CD14-positive monocyte (primary cell): ENCODE measurements at regions not wholly inside any gene's neighbourhood (a gene's known extent, or its start where the extent isn't known, plus 50 kb on each side); places are given as distances from the start of the nearest gene placed in this dataset.

Experiments used
- DNase-seq, 3 donors: peaks; one replicate each; pipeline ENCODE4 v3.0.0-alpha.2; 2011 to 2022
- H2AFZ ChIP-seq: 2 replicates; pipeline ENCODE4 v1.6.0; 2012; ENCODE audit warnings: mild to moderate bottlenecking, low read depth, low read length, inconsistent platforms; ENCODE audit not compliant: insufficient read depth, poor library complexity, severe bottlenecking
- H3K27ac ChIP-seq, 2 donors: 1 replicate in 1 of 2; 2 replicates in 1 of 2; pipeline ENCODE4 v1.5.1; 2012 to 2013; ENCODE audit warnings: low read length in 2 of 2, control low read depth in 1 of 2, inconsistent platforms in 1 of 2, low read depth in 1 of 2, mild to moderate bottlenecking in 1 of 2
- H3K27me3 ChIP-seq, 2 donors: one replicate each; pipeline versions ENCODE4 v1.6.0 to v1.6.1; 2011 to 2013; ENCODE audit warnings: low read length in 2 of 2; ENCODE audit not compliant: control insufficient read depth in 2 of 2, insufficient read depth in 2 of 2
- H3K36me3 ChIP-seq, 2 donors: replicated peaks in 1 of 2; 1 replicate in 1 of 2; 2 replicates in 1 of 2; pipeline versions ENCODE4 v1.5.1 to v1.6.1; 2012 to 2013; ENCODE audit warnings: low read length in 2 of 2, control low read depth in 1 of 2, inconsistent platforms in 1 of 2, mild to moderate bottlenecking in 1 of 2; ENCODE audit not compliant: insufficient read depth in 2 of 2, control insufficient read depth in 1 of 2
- H3K4me1 ChIP-seq, 2 donors: 1 replicate in 1 of 2; 2 replicates in 1 of 2; pipeline versions ENCODE4 v1.5.1 to v1.6.1; 2012 to 2013; ENCODE audit warnings: low read length in 2 of 2, control low read depth in 1 of 2, inconsistent platforms in 1 of 2, mild to moderate bottlenecking in 1 of 2, moderate library complexity in 1 of 2; ENCODE audit not compliant: insufficient read depth in 2 of 2, control insufficient read depth in 1 of 2
- H3K4me2 ChIP-seq: replicated peaks from 2 replicates; pipeline ENCODE3; 2012; ENCODE audit warnings: low read length, moderate library complexity, mild to moderate bottlenecking; ENCODE audit not compliant: poor library complexity, severe bottlenecking; ENCODE audit errors: extremely low read depth
- H3K4me3 ChIP-seq, 3 experiments: fragments of 200-600 bp in 1 of 3; sonication (generic) in 1 of 3; replicated peaks in 1 of 3; 1 replicate in 2 of 3; 2 replicates in 1 of 3; pipeline ENCODE4 v1.5.1; 2011 to 2013; ENCODE audit warnings: low read length in 3 of 3, mild to moderate bottlenecking in 3 of 3, control low read depth in 2 of 3, low read depth in 2 of 3, inconsistent platforms in 1 of 3, moderate library complexity in 1 of 3
- H3K79me2 ChIP-seq: 2 replicates; pipeline ENCODE4 v1.6.0; 2012; ENCODE audit warnings: mild to moderate bottlenecking, control low read depth, inconsistent platforms, low read length, moderate library complexity; ENCODE audit not compliant: insufficient read depth
- H3K9ac ChIP-seq: 2 replicates; pipeline ENCODE4 v1.6.0; 2017; ENCODE audit warnings: low read length, mild to moderate bottlenecking; ENCODE audit not compliant: insufficient read depth, poor library complexity, severe bottlenecking
- H3K9me3 ChIP-seq, 2 donors: replicated peaks in 1 of 2; 1 replicate in 1 of 2; 2 replicates in 1 of 2; pipeline versions ENCODE4 v1.5.1 to v1.6.1; 2012 to 2013; ENCODE audit warnings: low read length in 2 of 2, control low read depth in 1 of 2; ENCODE audit not compliant: control insufficient read depth in 1 of 2, insufficient read depth in 1 of 2
- H4K20me1 ChIP-seq: 2 replicates; pipeline ENCODE4 v1.6.0; 2012; ENCODE audit warnings: mild to moderate bottlenecking, low read length, control low read depth, moderate library complexity; ENCODE audit not compliant: insufficient read depth
- H3K27ac Mint-ChIP-seq, 7 donors: one replicate each; pipeline ENCODE4 v1.8.0; 2020; ENCODE audit warnings: mild to moderate bottlenecking in 7 of 7, mixed read lengths in 7 of 7, moderate library complexity in 6 of 7, inconsistent platforms in 2 of 7
- H3K27me3 Mint-ChIP-seq, 3 donors: one replicate each; pipeline ENCODE4 v1.8.0; 2021 to 2022; ENCODE audit warnings: low read depth in 3 of 3, mild to moderate bottlenecking in 3 of 3, mixed read lengths in 3 of 3, moderate library complexity in 3 of 3, inconsistent platforms in 1 of 3
- H3K36me3 Mint-ChIP-seq, 2 donors: one replicate each; pipeline ENCODE4 v1.8.0; 2020; ENCODE audit warnings: mixed read lengths in 2 of 2, inconsistent platforms in 1 of 2, mild to moderate bottlenecking in 1 of 2
- H3K4me1 Mint-ChIP-seq: one replicate; pipeline ENCODE4 v1.8.0; 2020; ENCODE audit warnings: mild to moderate bottlenecking, mixed read lengths
- H3K4me3 Mint-ChIP-seq, 2 donors: one replicate each; pipeline ENCODE4 v1.8.0; 2020; ENCODE audit warnings: mild to moderate bottlenecking in 2 of 2, mixed read lengths in 2 of 2, moderate library complexity in 1 of 2
- H3K9me3 Mint-ChIP-seq, 7 donors: one replicate each; pipeline ENCODE4 v1.8.0; 2020 to 2022; ENCODE audit warnings: mixed read lengths in 7 of 7, mild to moderate bottlenecking in 6 of 7, moderate library complexity in 6 of 7, inconsistent platforms in 2 of 7
- WGBS: methylation state at CpG from one replicate; pipeline ENCODE4 v1.1.5; 2013; ENCODE audit warnings: missing lambda C conversion rate; ENCODE audit not compliant: insufficient coverage; 5-methylcytosine and 5-hydroxymethylcytosine counted together
- intact Hi-C, 2 donors: fragments of 100-400 bp; cut with micrococcal nuclease; formaldehyde crosslinking; loops; one replicate each; pipeline versions ENCODE4 v1.15.0 to v1.15.1; 2023
- TF ChIP-seq, protein P1 (sequence below): fragments of 200-600 bp; IDR thresholded peaks from one replicate; pipeline ENCODE4 v1.8.0; 2022; ENCODE audit warnings: antibody characterized with exemption, mild to moderate bottlenecking

DNA sequence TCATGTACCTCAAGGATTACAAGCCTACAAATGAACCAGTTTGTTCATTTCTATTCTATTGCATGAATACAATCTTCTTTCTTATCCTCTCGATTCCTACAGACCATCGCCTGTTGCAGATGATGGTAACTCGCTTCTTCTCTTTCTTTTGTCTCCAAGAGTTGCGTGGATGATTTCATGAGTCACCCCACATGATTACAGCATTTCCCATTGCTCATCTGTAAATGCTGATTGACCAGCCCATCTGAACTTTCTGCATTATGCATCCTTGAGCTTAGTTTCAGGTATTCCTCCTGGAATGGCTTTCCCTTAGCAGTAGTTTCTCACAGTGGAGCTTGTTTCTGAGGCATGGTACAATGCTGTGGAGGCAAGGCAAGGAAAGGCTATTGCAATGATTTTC, 109.6 kb upstream of the TOPAZ1 start:
- no peak overlapping the region for H3K4me2 ChIP-seq
- H3K9ac ChIP-seq: no peak overlapping the region
- no peaks in the 10 kb centered on the region for H3K36me3 ChIP-seq
- H3K27ac ChIP-seq: no peak overlapping the region
- H3K4me3 ChIP-seq: no peak overlapping the region
- no peaks in the 10 kb centered on the region for H4K20me1 ChIP-seq
- Mint-ChIP-seq H3K36me3 (no peaks in the 10 kb centered on the region), H3K4me1 (no peaks in the 10 kb centered on the region), H3K27ac (no peak overlapping the region), H3K4me3 (no peak overlapping the region), H3K27me3 (peaks cover 0 to 5% (median 4%) of the 10 kb centered on the region in 3 donors), H3K9me3 (peaks cover 0 to 2% (median 0%) of the 10 kb centered on the region in 7 donors)
- H2AFZ ChIP-seq: no peak overlapping the region
- no peaks in the 10 kb centered on the region for H3K27me3 ChIP-seq
- no peaks in the 10 kb centered on the region for H3K79me2 ChIP-seq
- H3K4me1 ChIP-seq: no peaks in the 10 kb centered on the region
- TF ChIP-seq, protein P1, sequence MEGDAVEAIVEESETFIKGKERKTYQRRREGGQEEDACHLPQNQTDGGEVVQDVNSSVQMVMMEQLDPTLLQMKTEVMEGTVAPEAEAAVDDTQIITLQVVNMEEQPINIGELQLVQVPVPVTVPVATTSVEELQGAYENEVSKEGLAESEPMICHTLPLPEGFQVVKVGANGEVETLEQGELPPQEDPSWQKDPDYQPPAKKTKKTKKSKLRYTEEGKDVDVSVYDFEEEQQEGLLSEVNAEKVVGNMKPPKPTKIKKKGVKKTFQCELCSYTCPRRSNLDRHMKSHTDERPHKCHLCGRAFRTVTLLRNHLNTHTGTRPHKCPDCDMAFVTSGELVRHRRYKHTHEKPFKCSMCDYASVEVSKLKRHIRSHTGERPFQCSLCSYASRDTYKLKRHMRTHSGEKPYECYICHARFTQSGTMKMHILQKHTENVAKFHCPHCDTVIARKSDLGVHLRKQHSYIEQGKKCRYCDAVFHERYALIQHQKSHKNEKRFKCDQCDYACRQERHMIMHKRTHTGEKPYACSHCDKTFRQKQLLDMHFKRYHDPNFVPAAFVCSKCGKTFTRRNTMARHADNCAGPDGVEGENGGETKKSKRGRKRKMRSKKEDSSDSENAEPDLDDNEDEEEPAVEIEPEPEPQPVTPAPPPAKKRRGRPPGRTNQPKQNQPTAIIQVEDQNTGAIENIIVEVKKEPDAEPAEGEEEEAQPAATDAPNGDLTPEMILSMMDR: no peak
- DNase-seq: no peak
- no peaks in the 10 kb centered on the region for H3K9me3 ChIP-seq
- WGBS: 73% methylated on average over 4 of the region's 4 CpGs
- intact Hi-C loops: no loop called here

DNA sequence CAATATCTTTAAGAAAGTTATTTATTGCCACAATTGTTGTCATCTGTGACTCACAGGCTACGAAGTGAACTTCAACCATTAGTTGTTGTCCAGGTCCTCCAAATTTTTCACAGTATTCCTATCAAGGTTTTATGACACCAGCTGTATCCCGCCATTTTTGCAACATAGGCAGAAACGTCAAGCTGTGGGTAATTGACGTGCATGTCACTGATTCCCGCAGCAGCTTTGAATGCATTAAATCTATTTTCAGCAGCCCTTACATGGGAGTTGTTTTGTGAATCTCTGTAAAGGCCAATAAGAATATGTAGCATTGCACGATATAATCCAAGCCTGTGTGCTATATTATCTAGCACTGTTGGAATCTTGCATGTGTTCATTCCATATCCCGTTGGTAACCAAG, 109.1 kb upstream of the TOPAZ1 start:
- H3K36me3 ChIP-seq: no peaks in the 10 kb centered on the region
- no peak for DNase-seq
- H2AFZ ChIP-seq: no peak overlapping the region
- no peak overlapping the region for H3K9ac ChIP-seq
- no peak overlapping the region for H3K4me3 Mint-ChIP-seq
- TF ChIP-seq, protein P1: no peak
- H3K27me3 ChIP-seq: no peaks in the 10 kb centered on the region
- no peaks in the 10 kb centered on the region for H3K36me3 Mint-ChIP-seq
- no peaks in the 10 kb centered on the region for H4K20me1 ChIP-seq
- H3K4me3 ChIP-seq: no peak overlapping the region
- WGBS: 93% methylated on average over 5 of the region's 7 CpGs
- H3K79me2 ChIP-seq: no peaks in the 10 kb centered on the region
- H3K27ac ChIP-seq: no peak overlapping the region
- peaks cover 0 to 2% (median 0%) of the 10 kb centered on the region in 7 donors for H3K9me3 Mint-ChIP-seq
- intact Hi-C loops: no loop called here
- H3K4me1 Mint-ChIP-seq: no peaks in the 10 kb centered on the region
- H3K27me3 Mint-ChIP-seq: peaks cover 0 to 5% (median 4%) of the 10 kb centered on the region in 3 donors
- H3K4me2 ChIP-seq: no peak overlapping the region
- no peaks in the 10 kb centered on the region for H3K9me3 ChIP-seq
- H3K4me1 ChIP-seq: no peaks in the 10 kb centered on the region
- no peak overlapping the region for H3K27ac Mint-ChIP-seq
